Natural killer cell (primary cell): ENCODE measurements at regions not wholly inside any gene's neighbourhood (a gene's known extent, or its start where the extent isn't known, plus 50 kb on each side); places are given as distances from the start of the nearest gene placed in this dataset.

ENCODE experiments used
- ATAC-seq, 3 donors: fragments of 150-1000 bp in 2 of 3; fragments of 200-7000 bp in 1 of 3; cut with Tn5 transposase; 1 replicate in 1 of 3; 2 replicates in 2 of 3; pipeline ENCODE4 v1.10.0; 2021; ENCODE audit warnings: mild to moderate bottlenecking in 2 of 3, moderate library complexity in 2 of 3
- DNase-seq, 2 donors: peaks; one replicate each; pipeline versions ENCODE4 v3.0.0 to v3.0.0-alpha.2; 2013 to 2021; ENCODE audit warnings: mixed read lengths in 1 of 2
- H3K27ac ChIP-seq: one replicate; pipeline ENCODE4 v1.5.1; 2013; ENCODE audit warnings: mild to moderate bottlenecking, low read length
- H3K27me3 ChIP-seq: one replicate; pipeline ENCODE4 v1.6.1; 2013; ENCODE audit warnings: low read length; ENCODE audit not compliant: control insufficient read depth, insufficient read depth
- H3K36me3 ChIP-seq: one replicate; pipeline ENCODE4 v1.6.1; 2013; ENCODE audit warnings: low read length; ENCODE audit not compliant: control insufficient read depth, insufficient read depth
- H3K4me1 ChIP-seq: one replicate; pipeline ENCODE4 v1.6.1; 2013; ENCODE audit warnings: low read length; ENCODE audit not compliant: control insufficient read depth, insufficient read depth
- H3K4me3 ChIP-seq: one replicate; pipeline ENCODE4 v1.5.1; 2013; ENCODE audit warnings: low read length
- H3K9me3 ChIP-seq: one replicate; pipeline ENCODE4 v1.6.1; 2013; ENCODE audit warnings: low read length; ENCODE audit not compliant: control insufficient read depth, insufficient read depth
- H3K27ac Mint-ChIP-seq, 2 donors: one replicate each; pipeline ENCODE4 v1.8.0; 2022; ENCODE audit warnings: mild to moderate bottlenecking in 2 of 2, mixed read lengths in 2 of 2, moderate library complexity in 1 of 2
- H3K27me3 Mint-ChIP-seq, 2 donors: one replicate each; pipeline ENCODE4 v1.8.0; 2022; ENCODE audit warnings: low read depth in 2 of 2, mixed read lengths in 2 of 2
- H3K36me3 Mint-ChIP-seq: one replicate; pipeline ENCODE4 v1.8.0; 2022; ENCODE audit warnings: mixed read lengths
- H3K4me1 Mint-ChIP-seq, 2 donors: one replicate each; pipeline ENCODE4 v1.8.0; 2022; ENCODE audit warnings: mixed read lengths in 2 of 2
- H3K4me3 Mint-ChIP-seq: one replicate; pipeline ENCODE4 v1.8.0; 2022; ENCODE audit warnings: mild to moderate bottlenecking, moderate library complexity, mixed read lengths
- H3K9me3 Mint-ChIP-seq, 2 donors: one replicate each; pipeline ENCODE4 v1.8.0; 2022; ENCODE audit warnings: mixed read lengths in 2 of 2
- CTCF ChIP-seq: fragments of 200-600 bp; IDR thresholded peaks from one replicate; pipeline ENCODE4 v1.8.0; 2022; ENCODE audit warnings: antibody characterized with exemption
- WGBS: methylation state at CpG from one replicate; pipeline ENCODE4 v1.1.7; 2013; ENCODE audit warnings: missing lambda C conversion rate; ENCODE audit not compliant: insufficient coverage; 5-methylcytosine and 5-hydroxymethylcytosine counted together
- intact Hi-C: fragments of 100-400 bp; cut with micrococcal nuclease; formaldehyde crosslinking; loops from one replicate; pipeline ENCODE4 v1.14.2; 2022

GRCh38 chr7:25295387-25295786 lies 67.1 kb upstream of the NPVF start:
- TF ChIP-seq CTCF = no peak
- no peak overlapping the region for H3K27ac Mint-ChIP-seq
- Histone ChIP-seq H3K27ac (no peak overlapping the region), H3K9me3 (no peaks in the 10 kb centered on the region), H3K27me3 (no peaks in the 10 kb centered on the region), H3K4me3 (no peak overlapping the region), H3K36me3 (no peaks in the 10 kb centered on the region), H3K4me1 (no peaks in the 10 kb centered on the region)
- ATAC-seq (no peak), DNase-seq (no peak)
- WGBS = 78% methylated on average over 4 of the region's 4 CpGs
- peaks cover 7 to 37% of the 10 kb centered on the region in 2 donors for H3K27me3 Mint-ChIP-seq
- no peaks in the 10 kb centered on the region for H3K36me3 Mint-ChIP-seq
- intact Hi-C loops = no loop called here
- H3K4me3 Mint-ChIP-seq = no peak overlapping the region
- no peaks in the 10 kb centered on the region for H3K4me1 Mint-ChIP-seq
- no peaks in the 10 kb centered on the region for H3K9me3 Mint-ChIP-seq

GRCh38 chr7:25296086-25296485 lies 67.8 kb upstream of the NPVF start:
- Mint-ChIP-seq H3K4me3 (no peak overlapping the region), H3K36me3 (no peaks in the 10 kb centered on the region), H3K27me3 (peaks cover 3 to 38% of the 10 kb centered on the region in 2 donors), H3K4me1 (no peaks in the 10 kb centered on the region), H3K27ac (no peak overlapping the region), H3K9me3 (no peaks in the 10 kb centered on the region)
- DNase-seq (no peak), ATAC-seq (no peak)
- TF ChIP-seq CTCF = no peak
- intact Hi-C loops = no loop called here
- no peaks in the 10 kb centered on the region for H3K4me1 ChIP-seq
- no peak overlapping the region for H3K4me3 ChIP-seq
- WGBS = 95% methylated on average over 3 of the region's 3 CpGs
- no peak overlapping the region for H3K27ac ChIP-seq
- no peaks in the 10 kb centered on the region for H3K9me3 ChIP-seq
- H3K27me3 ChIP-seq = no peaks in the 10 kb centered on the region
- no peaks in the 10 kb centered on the region for H3K36me3 ChIP-seq

- no peak for TF ChIP-seq CTCF
- no peak overlapping the region for H3K4me3 Mint-ChIP-seq
- H3K27ac Mint-ChIP-seq = no peak overlapping the region
- ATAC-seq (no peak), DNase-seq (no peak)
- no peaks in the 10 kb centered on the region for H3K4me1 Mint-ChIP-seq
- H3K27me3 Mint-ChIP-seq = peaks cover 3 to 38% of the 10 kb centered on the region in 2 donors
- intact Hi-C loops = no loop called here
- no peaks in the 10 kb centered on the region for H3K9me3 Mint-ChIP-seq
- no CpG with 5 or more reads among the region's 1 CpG for WGBS
- Histone ChIP-seq H3K27ac (no peak overlapping the region), H3K36me3 (no peaks in the 10 kb centered on the region), H3K9me3 (no peaks in the 10 kb centered on the region), H3K4me3 (no peak overlapping the region), H3K27me3 (no peaks in the 10 kb centered on the region), H3K4me1 (no peaks in the 10 kb centered on the region)
- H3K36me3 Mint-ChIP-seq = no peaks in the 10 kb centered on the region
Measured at GRCh38 chr7:25297278-25297677, 69.0 kb upstream of the NPVF start.
